ENCODE measurements at regions not wholly inside any gene's neighbourhood (a gene's known extent, or its start where the extent isn't known, plus 50 kb on each side); places are given as distances from the start of the nearest gene placed in this dataset.

DNA sequence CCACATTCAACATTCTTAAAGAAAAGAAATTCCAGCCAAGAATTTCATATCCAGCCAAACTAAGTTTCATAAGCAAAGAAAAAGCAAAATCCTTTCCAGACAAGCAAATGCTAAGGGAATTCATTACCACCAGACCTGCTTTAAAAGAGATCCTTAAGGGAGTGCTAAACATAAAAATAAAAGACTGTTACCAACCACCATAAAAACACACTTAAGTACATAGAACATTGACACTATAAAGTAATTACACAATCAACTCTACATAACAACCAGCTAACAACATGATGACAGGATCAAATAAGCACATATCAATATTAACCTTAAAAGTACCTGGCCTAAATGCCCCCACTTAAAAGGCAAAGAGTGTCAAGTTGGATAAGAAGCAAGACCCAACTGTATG is 153.5 kb downstream of the FTCDNL1 start:
- intact Hi-C loops (cut with DNase I; ENCODE audit: low total_unique reads): no loop called here
- DNase-seq: no peak
- TF ChIP-seq, protein P1, sequence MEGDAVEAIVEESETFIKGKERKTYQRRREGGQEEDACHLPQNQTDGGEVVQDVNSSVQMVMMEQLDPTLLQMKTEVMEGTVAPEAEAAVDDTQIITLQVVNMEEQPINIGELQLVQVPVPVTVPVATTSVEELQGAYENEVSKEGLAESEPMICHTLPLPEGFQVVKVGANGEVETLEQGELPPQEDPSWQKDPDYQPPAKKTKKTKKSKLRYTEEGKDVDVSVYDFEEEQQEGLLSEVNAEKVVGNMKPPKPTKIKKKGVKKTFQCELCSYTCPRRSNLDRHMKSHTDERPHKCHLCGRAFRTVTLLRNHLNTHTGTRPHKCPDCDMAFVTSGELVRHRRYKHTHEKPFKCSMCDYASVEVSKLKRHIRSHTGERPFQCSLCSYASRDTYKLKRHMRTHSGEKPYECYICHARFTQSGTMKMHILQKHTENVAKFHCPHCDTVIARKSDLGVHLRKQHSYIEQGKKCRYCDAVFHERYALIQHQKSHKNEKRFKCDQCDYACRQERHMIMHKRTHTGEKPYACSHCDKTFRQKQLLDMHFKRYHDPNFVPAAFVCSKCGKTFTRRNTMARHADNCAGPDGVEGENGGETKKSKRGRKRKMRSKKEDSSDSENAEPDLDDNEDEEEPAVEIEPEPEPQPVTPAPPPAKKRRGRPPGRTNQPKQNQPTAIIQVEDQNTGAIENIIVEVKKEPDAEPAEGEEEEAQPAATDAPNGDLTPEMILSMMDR (IDR thresholded peaks at IDR 0.05 in 8 of 11, conservative IDR thresholded peaks at IDR 0.05 in 3 of 11): no peak
- TF ChIP-seq POLR2AphosphoS5 (IDR thresholded peaks at IDR 0.05) (no peak), POLR2A (IDR thresholded peaks at IDR 0.05) (no peak)
- Histone ChIP-seq H3K36me3 (no peaks in the 10 kb centered on the region), H3K9me3 (no peaks in the 10 kb centered on the region), H3K27me3 (replicated peaks in 1 of 7) (no peaks in the 10 kb centered on the region), H3K4me3 (no peak overlapping the region), H3K4me1 (no peaks in the 10 kb centered on the region), H3K27ac (no peak overlapping the region)

DNA sequence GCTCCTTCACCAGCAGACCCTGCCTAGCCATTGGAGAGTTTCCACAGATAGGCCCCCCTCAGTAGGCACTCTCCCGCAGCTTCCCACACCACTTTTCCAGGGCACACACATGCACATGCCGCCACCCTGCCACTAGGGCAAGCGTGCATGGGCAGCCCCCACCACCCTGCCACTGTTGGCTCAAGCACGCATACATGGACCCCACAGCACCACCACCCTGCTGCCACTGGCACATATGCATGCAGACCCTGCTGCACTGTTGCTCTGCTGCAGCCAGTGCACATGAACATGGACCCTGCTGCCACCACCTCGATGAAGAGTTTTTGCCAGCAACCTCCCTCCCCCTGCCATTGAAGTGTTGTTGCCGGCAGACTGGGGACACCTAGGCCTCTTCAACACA is 154.9 kb downstream of the FTCDNL1 start:
- H3K4me1 ChIP-seq: no peaks in the 10 kb centered on the region
- peak; percentile 62 for DNase-seq
- 84 to 100% (median 93%) methylated on average over 4 to 6 of the region's 6 CpGs for WGBS, 5 donors
- no peak overlapping the region for H3K4me3 ChIP-seq
- no peaks in the 10 kb centered on the region for H3K27me3 ChIP-seq (replicated peaks in 1 of 7)
- intact Hi-C loops (cut with DNase I; ENCODE audit: low total_unique reads): no loop called here
- no peaks in the 10 kb centered on the region for H3K36me3 ChIP-seq
- TF ChIP-seq POLR2AphosphoS5 (IDR thresholded peaks at IDR 0.05) (no peak), POLR2A (IDR thresholded peaks at IDR 0.05) (no peak)
- TF ChIP-seq, protein P1 (IDR thresholded peaks at IDR 0.05 in 8 of 11, conservative IDR thresholded peaks at IDR 0.05 in 3 of 11): no peak
- no peaks in the 10 kb centered on the region for H3K9me3 ChIP-seq
- H3K27ac ChIP-seq: no peak overlapping the region

DNA sequence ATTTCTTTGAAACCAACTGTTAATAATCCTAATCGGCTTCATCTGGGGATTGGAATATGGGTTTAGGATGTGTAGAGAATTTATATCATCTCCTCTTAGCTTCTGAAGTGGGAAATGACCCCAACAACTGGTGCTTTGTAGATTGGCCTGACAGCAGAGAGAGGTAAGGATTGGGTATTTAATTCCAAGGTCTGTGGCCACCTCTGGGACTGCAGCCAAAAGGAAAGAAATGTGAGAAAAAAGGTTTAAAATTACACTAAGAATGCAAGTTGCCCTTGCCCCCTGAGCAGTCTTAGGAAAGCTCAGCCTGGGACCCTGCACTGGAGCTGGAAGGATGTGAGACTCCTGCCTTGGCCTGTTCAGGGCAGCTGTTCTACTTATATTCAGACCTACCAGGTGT is 157.1 kb downstream of the FTCDNL1 start:
- no peak overlapping the region for H3K27ac ChIP-seq
- no peak for DNase-seq
- H3K36me3 ChIP-seq: no peaks in the 10 kb centered on the region
- TF ChIP-seq POLR2A (IDR thresholded peaks at IDR 0.05) (no peak), POLR2AphosphoS5 (IDR thresholded peaks at IDR 0.05) (no peak)
- TF ChIP-seq, protein P1 (IDR thresholded peaks at IDR 0.05 in 8 of 11, conservative IDR thresholded peaks at IDR 0.05 in 3 of 11): no peak
- H3K4me3 ChIP-seq: no peak overlapping the region
- intact Hi-C loops (cut with DNase I; ENCODE audit: low total_unique reads): no loop called here
- H3K9me3 ChIP-seq: no peaks in the 10 kb centered on the region
- no peaks in the 10 kb centered on the region for H3K27me3 ChIP-seq (replicated peaks in 1 of 7)
- H3K4me1 ChIP-seq: no peaks in the 10 kb centered on the region
- WGBS, 5 donors: 83 to 95% (median 93%) methylated on average over 1 of the region's 1 CpG

DNA sequence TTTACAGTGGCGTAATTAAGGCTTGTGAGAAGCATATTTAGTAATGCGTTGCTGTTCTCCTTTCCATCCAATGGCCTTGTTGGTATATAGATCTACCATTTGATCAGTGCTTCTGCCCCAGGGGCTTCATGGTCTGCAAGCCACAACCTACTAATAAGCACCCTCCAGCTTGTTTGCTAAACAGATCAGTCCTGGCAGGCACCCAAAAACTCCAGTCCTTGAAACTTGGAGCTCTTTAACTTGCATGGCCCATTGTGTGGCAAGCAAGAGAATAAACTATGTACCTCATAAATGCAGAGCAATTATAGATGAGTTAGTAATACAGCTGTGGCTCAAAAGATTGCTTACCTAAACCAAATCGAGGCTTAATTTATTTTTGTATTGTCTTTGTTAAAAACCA is 158.5 kb downstream of the FTCDNL1 start:
- H3K9me3 ChIP-seq: no peaks in the 10 kb centered on the region
- intact Hi-C loops (cut with DNase I; ENCODE audit: low total_unique reads): no loop called here
- H3K27me3 ChIP-seq (replicated peaks in 1 of 7): no peaks in the 10 kb centered on the region
- no peaks in the 10 kb centered on the region for H3K36me3 ChIP-seq
- no peaks in the 10 kb centered on the region for H3K4me1 ChIP-seq
- H3K27ac ChIP-seq: no peak overlapping the region
- H3K4me3 ChIP-seq: no peak overlapping the region
- 85 to 89% (median 86%) methylated on average over 3 of the region's 3 CpGs for WGBS, 5 donors
- DNase-seq: no peak
- no peak for TF ChIP-seq POLR2A (IDR thresholded peaks at IDR 0.05)
- TF ChIP-seq POLR2AphosphoS5 (IDR thresholded peaks at IDR 0.05): no peak

DNA sequence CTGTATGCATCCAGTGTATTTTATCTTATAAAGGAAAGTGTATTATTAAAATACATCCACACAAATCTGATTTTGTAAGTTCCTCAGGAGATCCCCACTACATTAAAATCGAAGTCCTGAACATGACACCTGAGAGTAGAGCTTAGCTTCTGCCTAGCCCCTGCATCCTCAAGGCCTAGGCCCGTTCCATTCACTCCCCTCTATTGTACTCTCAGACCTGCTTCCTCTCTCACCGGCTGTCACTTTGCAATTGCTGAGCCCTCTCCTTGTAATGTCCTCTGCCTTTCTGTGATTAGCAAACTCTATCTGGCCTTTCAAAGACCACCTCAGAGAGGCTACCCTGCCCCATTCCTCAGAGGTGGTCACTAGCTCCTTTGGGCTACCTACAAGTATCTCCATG is 160.8 kb downstream of the FTCDNL1 start:
- no peaks in the 10 kb centered on the region for H3K36me3 ChIP-seq
- no peaks in the 10 kb centered on the region for H3K9me3 ChIP-seq
- TF ChIP-seq POLR2AphosphoS5 (IDR thresholded peaks at IDR 0.05): no peak
- TF ChIP-seq POLR2A (IDR thresholded peaks at IDR 0.05): no peak
- TF ChIP-seq, protein P1 (IDR thresholded peaks at IDR 0.05 in 8 of 11, conservative IDR thresholded peaks at IDR 0.05 in 3 of 11): no peak
- DNase-seq: no peak
- H3K4me3 ChIP-seq: no peak overlapping the region
- H3K4me1 ChIP-seq: no peaks in the 10 kb centered on the region
- WGBS, 5 donors: 73 to 84% (median 77%) methylated on average over 3 of the region's 3 CpGs
- H3K27me3 ChIP-seq (replicated peaks in 1 of 7): no peaks in the 10 kb centered on the region
- H3K27ac ChIP-seq: no peak overlapping the region
- intact Hi-C loops (cut with DNase I; ENCODE audit: low total_unique reads): no loop called here

Data from spleen (tissue), 11 donors.